ENCODE measurements at regions not wholly inside any gene's neighbourhood (a gene's known extent, or its start where the extent isn't known, plus 50 kb on each side); places are given as distances from the start of the nearest gene placed in this dataset.

DNA sequence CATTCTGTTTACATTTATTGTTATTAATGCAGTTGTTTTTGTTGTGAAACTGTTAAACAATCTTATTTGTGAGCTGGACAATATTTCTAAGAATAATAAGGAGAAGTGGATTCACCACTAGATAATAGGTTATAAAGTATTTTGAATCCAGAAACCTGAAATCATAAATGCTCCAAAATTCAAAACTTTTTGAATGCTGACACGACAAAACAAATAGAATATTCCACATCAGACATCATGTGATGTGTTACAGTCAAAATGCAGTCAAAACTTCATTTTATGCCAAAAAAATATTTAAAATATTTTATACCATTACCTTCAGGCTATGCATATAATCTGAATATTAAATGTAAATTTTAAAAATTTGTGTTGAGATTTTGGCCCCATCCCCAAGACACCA is 1321.4 kb downstream of the SLITRK1 start:
- no peaks in the 10 kb centered on the region for H3K27me3 ChIP-seq
- no peak for ATAC-seq
- H3K36me3 ChIP-seq: no peaks in the 10 kb centered on the region
- no peaks in the 10 kb centered on the region for H3K4me1 ChIP-seq
- intact Hi-C loops (cut with DNase I): no loop called here
- no peak overlapping the region for H3K4me3 ChIP-seq
- H3K9me3 ChIP-seq: no peaks in the 10 kb centered on the region
- H3K27ac ChIP-seq: no peak overlapping the region
- TF ChIP-seq, protein P1, sequence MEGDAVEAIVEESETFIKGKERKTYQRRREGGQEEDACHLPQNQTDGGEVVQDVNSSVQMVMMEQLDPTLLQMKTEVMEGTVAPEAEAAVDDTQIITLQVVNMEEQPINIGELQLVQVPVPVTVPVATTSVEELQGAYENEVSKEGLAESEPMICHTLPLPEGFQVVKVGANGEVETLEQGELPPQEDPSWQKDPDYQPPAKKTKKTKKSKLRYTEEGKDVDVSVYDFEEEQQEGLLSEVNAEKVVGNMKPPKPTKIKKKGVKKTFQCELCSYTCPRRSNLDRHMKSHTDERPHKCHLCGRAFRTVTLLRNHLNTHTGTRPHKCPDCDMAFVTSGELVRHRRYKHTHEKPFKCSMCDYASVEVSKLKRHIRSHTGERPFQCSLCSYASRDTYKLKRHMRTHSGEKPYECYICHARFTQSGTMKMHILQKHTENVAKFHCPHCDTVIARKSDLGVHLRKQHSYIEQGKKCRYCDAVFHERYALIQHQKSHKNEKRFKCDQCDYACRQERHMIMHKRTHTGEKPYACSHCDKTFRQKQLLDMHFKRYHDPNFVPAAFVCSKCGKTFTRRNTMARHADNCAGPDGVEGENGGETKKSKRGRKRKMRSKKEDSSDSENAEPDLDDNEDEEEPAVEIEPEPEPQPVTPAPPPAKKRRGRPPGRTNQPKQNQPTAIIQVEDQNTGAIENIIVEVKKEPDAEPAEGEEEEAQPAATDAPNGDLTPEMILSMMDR (IDR thresholded peaks at IDR 0.05): no peak
- no peak for DNase-seq

DNA sequence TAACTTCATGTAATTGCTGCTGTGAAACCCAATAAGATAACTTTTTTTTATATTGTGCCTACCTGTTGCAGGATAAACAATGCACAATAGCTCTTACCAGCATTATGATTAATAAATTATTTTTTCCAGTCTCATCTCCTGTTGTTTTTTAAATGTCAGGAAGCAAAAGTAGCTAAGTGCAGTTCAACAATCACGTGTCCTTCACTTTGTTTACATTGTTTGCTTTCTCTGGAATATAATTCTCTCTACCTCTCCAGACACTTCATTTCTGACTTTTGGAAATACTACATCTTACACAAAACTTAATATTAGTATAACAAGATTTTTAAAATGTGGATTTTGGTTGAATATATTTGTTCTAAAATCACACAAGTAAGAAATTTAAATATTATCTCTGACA is 1359.4 kb downstream of the SLITRK1 start:
- H3K27me3 ChIP-seq: no peaks in the 10 kb centered on the region
- no peaks in the 10 kb centered on the region for H3K4me1 ChIP-seq
- H3K36me3 ChIP-seq: no peaks in the 10 kb centered on the region
- H3K9me3 ChIP-seq: no peaks in the 10 kb centered on the region
- no peak for ATAC-seq
- H3K27ac ChIP-seq: no peak overlapping the region
- intact Hi-C loops (cut with DNase I): no loop called here
- DNase-seq: no peak
- no peak overlapping the region for H3K4me3 ChIP-seq
- TF ChIP-seq, protein P1 (IDR thresholded peaks at IDR 0.05): no peak

DNA sequence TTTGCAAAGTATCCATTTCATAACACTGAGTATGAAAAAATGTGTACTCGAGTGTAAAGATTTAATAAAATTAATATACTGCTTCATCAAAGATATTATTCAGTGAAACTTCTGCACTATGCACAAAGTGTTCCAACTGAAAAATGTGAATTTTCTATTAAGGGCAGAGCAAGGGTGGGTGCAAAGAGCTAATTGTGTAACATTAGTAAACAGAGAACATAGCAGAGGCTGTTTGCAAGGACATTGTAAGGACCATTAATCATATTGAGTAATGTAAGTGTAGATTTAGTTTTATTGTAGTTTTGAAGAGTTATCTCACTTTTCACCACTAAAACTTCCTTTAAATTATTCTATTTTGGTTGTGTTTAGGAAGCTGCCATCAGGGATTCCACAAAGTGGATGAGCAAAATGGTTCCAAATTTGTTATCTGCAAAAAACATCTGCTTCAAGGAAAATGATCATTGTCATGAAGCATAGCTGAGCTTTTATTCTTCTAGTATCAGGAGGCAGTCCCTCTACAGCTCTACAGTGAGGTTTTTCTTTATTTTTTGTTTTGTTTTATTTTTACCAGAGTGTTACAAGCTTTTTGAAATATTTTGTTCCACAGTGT is 1375.4 kb downstream of the SLITRK1 start:
- intact Hi-C loops (cut with DNase I): no loop called here
- no peaks in the 10 kb centered on the region for H3K27me3 ChIP-seq
- no peak overlapping the region for H3K4me3 ChIP-seq
- TF ChIP-seq, protein P1 (IDR thresholded peaks at IDR 0.05): no peak
- H3K4me1 ChIP-seq: no peaks in the 10 kb centered on the region
- no peak overlapping the region for H3K27ac ChIP-seq
- no peaks in the 10 kb centered on the region for H3K9me3 ChIP-seq
- ATAC-seq: no peak
- no peaks in the 10 kb centered on the region for H3K36me3 ChIP-seq
- DNase-seq: no peak

DNA sequence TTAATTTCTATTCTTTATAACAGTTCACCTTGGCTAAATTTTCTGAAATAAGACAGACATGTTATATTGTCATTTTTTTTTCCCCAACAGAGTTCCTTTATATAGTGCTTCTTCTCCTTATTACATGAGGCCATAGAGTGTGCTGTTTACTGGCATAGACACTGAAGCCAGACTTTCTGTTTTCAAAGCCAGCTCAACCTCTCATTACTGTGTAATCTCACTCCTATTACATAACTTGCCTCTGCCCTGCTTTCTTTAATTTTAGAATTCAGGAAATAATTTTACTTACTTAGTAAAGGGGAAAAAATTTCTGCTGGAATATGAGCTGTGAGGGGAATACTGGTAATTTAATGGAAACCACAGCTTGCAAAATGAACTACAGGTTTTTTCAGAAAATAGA is 1380.4 kb downstream of the SLITRK1 start:
- Histone ChIP-seq H3K27ac (no peak overlapping the region), H3K9me3 (no peaks in the 10 kb centered on the region), H3K36me3 (no peaks in the 10 kb centered on the region), H3K4me3 (no peak overlapping the region), H3K27me3 (no peaks in the 10 kb centered on the region), H3K4me1 (no peaks in the 10 kb centered on the region)
- TF ChIP-seq, protein P1 (IDR thresholded peaks at IDR 0.05): no peak
- ATAC-seq (no peak), DNase-seq (no peak)
- intact Hi-C loops (cut with DNase I): no loop called here

DNA sequence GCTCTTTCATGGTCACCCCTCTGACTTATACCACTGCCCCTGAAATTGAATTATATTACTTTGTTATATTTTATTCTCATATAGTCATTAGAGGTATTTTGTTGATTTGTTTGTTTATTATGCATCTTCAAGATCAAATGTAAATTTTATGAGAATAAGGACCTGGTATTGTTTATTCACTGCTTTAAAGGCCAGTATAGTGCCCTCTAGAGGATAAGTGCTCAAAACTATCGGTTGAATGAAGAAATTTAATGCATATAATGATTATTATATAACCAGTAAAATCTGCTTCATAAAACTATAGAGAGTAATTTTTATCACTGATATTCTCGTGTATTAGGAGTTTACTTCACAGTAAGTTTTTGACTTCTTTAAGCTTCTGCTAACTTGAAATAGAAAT is 1401.9 kb downstream of the SLITRK1 start:
- H3K4me1 ChIP-seq: no peaks in the 10 kb centered on the region
- H3K4me3 ChIP-seq: no peak overlapping the region
- H3K27ac ChIP-seq: no peak overlapping the region
- TF ChIP-seq, protein P1 (IDR thresholded peaks at IDR 0.05): no peak
- DNase-seq (no peak), ATAC-seq (no peak)
- H3K9me3 ChIP-seq: no peaks in the 10 kb centered on the region
- no peaks in the 10 kb centered on the region for H3K36me3 ChIP-seq
- H3K27me3 ChIP-seq: no peaks in the 10 kb centered on the region
- intact Hi-C loops (cut with DNase I): no loop called here

DNA sequence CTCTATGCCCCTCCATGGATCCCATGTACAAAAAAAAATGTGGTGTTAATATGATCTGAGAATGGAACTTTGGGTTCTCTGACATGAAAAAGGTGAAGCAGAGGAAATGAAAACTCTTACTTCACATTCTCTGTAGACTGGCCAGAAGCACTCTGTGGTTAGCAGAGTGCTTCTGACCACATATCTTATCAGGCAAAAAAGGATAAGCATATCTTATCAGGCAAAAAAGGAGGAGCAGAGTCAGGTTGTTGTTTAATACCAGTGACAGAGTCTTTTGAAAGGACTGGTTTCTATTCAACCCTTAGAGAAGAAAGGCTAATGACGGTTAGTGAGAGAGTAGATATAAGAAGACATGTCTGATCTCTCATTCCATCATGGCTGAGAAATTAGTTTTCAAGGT is 1404.8 kb downstream of the SLITRK1 start:
- no peak overlapping the region for H3K27ac ChIP-seq
- TF ChIP-seq, protein P1 (IDR thresholded peaks at IDR 0.05): no peak
- no peaks in the 10 kb centered on the region for H3K4me1 ChIP-seq
- intact Hi-C loops (cut with DNase I): no loop called here
- DNase-seq: no peak
- no peaks in the 10 kb centered on the region for H3K27me3 ChIP-seq
- ATAC-seq: no peak
- H3K4me3 ChIP-seq: no peak overlapping the region
- H3K9me3 ChIP-seq: no peaks in the 10 kb centered on the region
- H3K36me3 ChIP-seq: no peaks in the 10 kb centered on the region
